ENCODE measurements at regions not wholly inside any gene's neighbourhood (a gene's known extent, or its start where the extent isn't known, plus 50 kb on each side); places are given as distances from the start of the nearest gene placed in this dataset.

DNA sequence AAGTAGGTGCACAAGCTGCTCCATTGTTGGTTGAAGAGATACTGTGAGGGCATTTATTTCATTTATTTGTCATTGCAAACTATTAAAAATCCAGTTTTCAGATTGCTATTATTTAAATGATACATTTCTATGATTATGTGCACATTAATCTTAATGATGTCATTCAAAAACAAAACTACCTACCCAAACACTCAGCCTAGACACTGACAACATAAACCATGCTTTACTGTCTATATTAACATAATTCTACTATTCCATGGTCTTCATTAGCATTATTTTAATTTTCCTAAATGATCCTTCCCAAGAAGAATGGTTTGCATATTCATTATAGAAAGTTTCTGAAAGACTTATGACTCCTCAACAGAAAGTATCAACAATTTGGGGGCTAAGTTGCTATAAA, 813.0 kb upstream of the SLITRK5 start:
- peaks cover 3 to 5% of the 10 kb centered on the region in 2 experiments; a peak in 4 of 5 replicates for H3K9me3 Mint-ChIP-seq
- H3K9me3 ChIP-seq (ENCODE audit: control insufficient read depth, low read depth, low read length), result no peaks in the 10 kb centered on the region
- H2AFZ ChIP-seq (ENCODE audit: low read length), result no peak overlapping the region
- H3K56ac ChIP-seq (ENCODE audit: insufficient read length, low read depth, low read length), result no peak overlapping the region
- no peaks in the 10 kb centered on the region for H3K79me2 ChIP-seq (ENCODE audit: insufficient read depth, low read length)
- H3K14ac ChIP-seq (ENCODE audit: insufficient read depth, low read length), result no peak overlapping the region
- no peak overlapping the region for H4K5ac ChIP-seq (ENCODE audit: insufficient read length, low read depth, low read length)
- no peak overlapping the region for H2BK5ac ChIP-seq (ENCODE audit: insufficient read length, low read length)
- H3K36me3 Mint-ChIP-seq (ENCODE audit: insufficient read depth in 1 of 3, low read depth in 3 of 3), result peaks cover 2 to 7% (median 2%) of the 10 kb centered on the region in 3 experiments; a peak in 6 of 7 replicates
- TF ChIP-seq, protein P1, sequence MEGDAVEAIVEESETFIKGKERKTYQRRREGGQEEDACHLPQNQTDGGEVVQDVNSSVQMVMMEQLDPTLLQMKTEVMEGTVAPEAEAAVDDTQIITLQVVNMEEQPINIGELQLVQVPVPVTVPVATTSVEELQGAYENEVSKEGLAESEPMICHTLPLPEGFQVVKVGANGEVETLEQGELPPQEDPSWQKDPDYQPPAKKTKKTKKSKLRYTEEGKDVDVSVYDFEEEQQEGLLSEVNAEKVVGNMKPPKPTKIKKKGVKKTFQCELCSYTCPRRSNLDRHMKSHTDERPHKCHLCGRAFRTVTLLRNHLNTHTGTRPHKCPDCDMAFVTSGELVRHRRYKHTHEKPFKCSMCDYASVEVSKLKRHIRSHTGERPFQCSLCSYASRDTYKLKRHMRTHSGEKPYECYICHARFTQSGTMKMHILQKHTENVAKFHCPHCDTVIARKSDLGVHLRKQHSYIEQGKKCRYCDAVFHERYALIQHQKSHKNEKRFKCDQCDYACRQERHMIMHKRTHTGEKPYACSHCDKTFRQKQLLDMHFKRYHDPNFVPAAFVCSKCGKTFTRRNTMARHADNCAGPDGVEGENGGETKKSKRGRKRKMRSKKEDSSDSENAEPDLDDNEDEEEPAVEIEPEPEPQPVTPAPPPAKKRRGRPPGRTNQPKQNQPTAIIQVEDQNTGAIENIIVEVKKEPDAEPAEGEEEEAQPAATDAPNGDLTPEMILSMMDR (conservative IDR thresholded peaks at IDR 0.05), result no peak
- no peak overlapping the region for H3K23ac ChIP-seq (ENCODE audit: insufficient read length, low read depth, low read length)
- no peak overlapping the region for H4K91ac ChIP-seq (ENCODE audit: insufficient read length, low read depth, low read length)
- H2BK20ac ChIP-seq (ENCODE audit: low read depth, low read length, poor library complexity, severe bottlenecking), result no peak overlapping the region
- peaks cover 7 to 8% of the 10 kb centered on the region in 2 experiments for H3K4me1 Mint-ChIP-seq
- H3K27ac ChIP-seq (ENCODE audit: insufficient read length, low read depth, low read length), result no peak overlapping the region
- H3K4ac ChIP-seq (ENCODE audit: low read depth, low read length), result no peak overlapping the region
- H3K4me1 ChIP-seq (ENCODE audit: insufficient read depth, low read length), result no peaks in the 10 kb centered on the region
- no peaks in the 10 kb centered on the region for H3K27me3 ChIP-seq (ENCODE audit: insufficient read depth, low read length)
- no peak overlapping the region for H3K4me2 ChIP-seq (ENCODE audit: insufficient read depth, insufficient read length, low read length)
- H3K4me3 Mint-ChIP-seq, result no peak overlapping the region
- no peaks in the 10 kb centered on the region for H4K20me1 ChIP-seq (ENCODE audit: control insufficient read depth, insufficient read depth, insufficient read length)
- no peak overlapping the region for H3K9ac ChIP-seq (ENCODE audit: extremely low read depth, insufficient read length, low read length)
- H2AK5ac ChIP-seq (ENCODE audit: insufficient read length, low read length), result no peak overlapping the region
- no peaks in the 10 kb centered on the region for H3K23me2 ChIP-seq (ENCODE audit: insufficient read length, low read depth, low read length, poor library complexity, severe bottlenecking)
- no peak overlapping the region for H2BK15ac ChIP-seq (ENCODE audit: low read depth, low read length)
- no peak overlapping the region for H3K18ac ChIP-seq (ENCODE audit: insufficient read length, low read depth, low read length)
- H4K8ac ChIP-seq (replicated peaks; ENCODE audit: insufficient read length, low read depth, low read length), result no peak overlapping the region
- no peak overlapping the region for H3T11ph ChIP-seq (ENCODE audit: low read length)
- H3K27ac Mint-ChIP-seq, result no peak overlapping the region
- no peak overlapping the region for H2BK120ac ChIP-seq (ENCODE audit: low read depth, low read length, poor library complexity, severe bottlenecking)
- no peaks in the 10 kb centered on the region for H3K27me3 Mint-ChIP-seq (ENCODE audit: low read depth)
- no peaks in the 10 kb centered on the region for H3K79me1 ChIP-seq (ENCODE audit: insufficient read depth, low read depth, low read length, poor library complexity, severe bottlenecking)
- DNase-seq, result no peak
- no peak overlapping the region for H2BK12ac ChIP-seq (ENCODE audit: insufficient read length, low read depth, low read length)

All from H9 (cell line).